AG08396 (cell line): ENCODE measurements at regions not wholly inside any gene's neighbourhood (a gene's known extent, or its start where the extent isn't known, plus 50 kb on each side); places are given as distances from the start of the nearest gene placed in this dataset.
A peak's percentile ranks its signal among the peaks of the same experiment; 100 is the strongest.
"Not testable (repeated sequence)": the region's sequence is repeated elsewhere in the genome, so short reads cannot be mapped to it uniquely, and the experiment has no call there.

Source experiments
- DNase-seq: peaks from one replicate; pipeline ENCODE4 v3.0.0; 2012; ENCODE audit warnings: low spot score, mixed read lengths

- peak; percentile 28 for DNase-seq
Measured at GRCh38 chr14:86796221-86797074, 1196.5 kb downstream of the GALC start.

- no peak for DNase-seq
Measured at GRCh38 chr14:86794689-86795088, 1198.3 kb downstream of the GALC start.

DNA sequence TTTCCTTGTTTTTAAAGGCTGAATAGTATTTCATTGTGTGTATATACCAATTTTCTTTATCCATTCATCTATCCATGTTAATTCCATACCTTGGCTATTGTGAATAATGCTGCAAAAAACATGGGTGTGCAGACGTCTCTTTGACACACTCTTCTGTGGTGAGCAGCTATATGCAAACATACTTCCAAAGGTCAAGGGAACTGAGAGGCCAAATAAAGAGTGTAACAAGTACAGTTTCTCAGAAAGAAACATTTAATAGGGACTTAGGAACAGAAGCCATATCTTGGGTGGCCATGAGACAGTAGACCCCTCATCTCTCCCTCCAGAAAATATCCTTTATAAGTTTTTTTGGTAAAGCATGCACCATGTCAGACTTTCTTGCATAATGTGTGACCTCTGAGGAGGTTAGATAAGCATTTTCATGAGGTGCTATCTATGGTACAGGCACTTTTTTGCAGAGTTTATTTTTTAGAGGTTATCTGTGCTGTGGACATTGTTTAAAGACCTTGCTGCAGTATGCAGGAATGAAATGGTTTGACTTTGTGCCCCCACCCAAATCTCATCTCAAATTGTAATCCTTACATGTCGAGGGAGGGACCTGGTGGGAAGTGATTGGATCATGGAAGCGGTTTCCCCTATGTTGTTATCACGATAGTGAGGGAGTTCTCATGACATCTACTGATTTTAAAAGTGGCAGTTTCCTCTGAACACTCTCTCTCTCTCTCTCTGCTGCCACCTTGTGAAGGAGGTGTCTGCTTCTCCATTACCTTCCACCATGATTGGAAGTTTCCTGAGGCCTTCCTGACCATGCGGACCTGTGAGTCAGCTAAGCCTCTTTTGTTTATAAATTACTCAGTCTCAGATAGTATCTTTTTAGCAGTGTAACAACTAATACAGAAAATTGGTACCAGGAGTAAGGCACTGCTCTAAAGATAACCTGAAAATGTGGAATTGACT is 1202.3 kb downstream of the GALC start:
- no peak for DNase-seq

DNA sequence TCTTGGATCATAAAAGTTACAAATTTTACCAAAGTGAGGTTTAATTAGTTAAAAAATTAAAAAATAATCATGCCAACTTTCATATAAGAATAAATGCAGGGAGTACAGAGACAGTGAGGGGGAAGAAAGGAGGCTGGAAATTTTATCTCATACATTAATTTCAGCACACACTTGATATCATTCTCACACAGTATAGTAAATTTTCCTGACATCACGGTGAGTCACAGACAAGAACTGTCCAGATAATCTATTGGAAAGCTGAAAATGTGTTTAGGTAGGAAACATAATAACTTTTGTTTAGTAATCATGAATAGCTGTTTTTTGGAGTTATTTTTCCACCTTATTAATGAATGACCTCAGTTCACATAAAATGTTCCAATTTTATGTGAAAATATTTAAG is 1204.8 kb downstream of the GALC start:
- no peak for DNase-seq

GRCh38 chr14:86787717-86788116 is 1205.3 kb downstream of the GALC start:
- no peak for DNase-seq

GRCh38 chr14:86782092-86782580 is 1210.8 kb downstream of the GALC start:
- DNase-seq, result no peak

GRCh38 chr14:86780876-86781510 is 1212.0 kb downstream of the GALC start:
- DNase-seq, result no peak

DNA sequence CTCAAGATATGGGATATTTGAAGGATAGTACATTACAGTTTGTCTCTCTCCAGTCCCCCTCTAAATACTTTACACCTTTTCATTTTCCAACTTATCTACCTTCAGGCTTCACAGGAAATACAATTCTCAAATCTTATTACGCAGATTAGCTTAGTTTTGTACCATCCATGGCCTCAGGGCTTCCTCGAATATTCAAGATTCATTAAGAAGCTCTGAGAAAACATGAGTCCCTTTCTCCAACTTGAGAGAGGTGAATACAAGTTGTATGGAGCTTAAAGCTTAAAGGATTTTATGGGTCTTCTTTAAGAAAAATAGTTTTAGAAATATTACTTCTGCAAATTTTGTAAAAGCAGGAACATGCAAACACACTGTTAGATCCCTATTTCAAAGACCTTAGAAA is 1212.5 kb downstream of the GALC start:
- DNase-seq, result no peak

DNA sequence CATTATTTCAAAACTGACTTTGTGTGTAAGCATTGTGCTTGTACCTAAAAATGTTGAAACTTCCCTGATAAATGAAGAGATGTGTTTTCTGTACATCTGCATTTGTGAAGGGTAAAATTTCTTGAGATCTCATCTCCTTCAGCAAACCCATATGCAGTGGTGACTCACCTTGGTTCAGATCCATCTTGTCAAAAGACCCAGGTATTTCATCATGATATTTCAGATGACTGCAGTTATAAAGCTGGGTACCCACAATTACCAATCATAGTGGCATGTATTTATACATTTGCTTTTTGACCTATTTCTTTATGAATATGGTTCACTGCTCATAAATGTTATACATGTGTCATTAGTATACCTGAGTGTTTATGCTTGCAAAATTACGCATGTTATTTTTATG is 1213.6 kb downstream of the GALC start:
- DNase-seq, result no peak

DNA sequence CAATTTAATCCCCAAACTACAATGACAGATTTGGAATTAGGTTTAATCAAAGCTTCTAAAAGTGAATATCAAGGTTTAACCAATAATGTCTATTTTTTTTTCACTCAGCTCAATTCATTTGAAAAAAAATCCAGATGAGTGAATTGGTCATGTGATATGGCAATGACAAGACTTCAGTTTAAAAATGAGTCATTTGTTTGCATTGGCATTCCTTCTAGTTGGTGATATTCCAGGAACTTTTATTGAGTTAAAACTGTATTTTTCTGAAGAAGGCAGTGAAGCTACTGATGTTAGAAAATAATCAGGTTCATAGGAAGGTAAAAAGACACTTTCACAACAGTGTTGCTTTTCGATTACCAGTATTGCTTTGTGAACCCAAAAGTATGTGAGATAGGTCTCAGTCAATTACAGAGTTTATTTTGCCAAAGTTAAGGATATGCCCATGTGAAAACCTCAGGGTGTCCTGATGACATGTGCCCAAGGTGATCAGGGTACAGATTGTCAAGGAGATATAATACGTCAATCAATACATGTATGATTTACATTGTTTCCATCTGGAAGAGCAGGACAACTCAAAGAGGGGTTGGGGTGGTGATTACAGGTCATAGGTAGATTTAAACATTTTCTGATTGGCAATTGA is 1214.9 kb downstream of the GALC start:
- DNase-seq, result peak; percentile 28

DNA sequence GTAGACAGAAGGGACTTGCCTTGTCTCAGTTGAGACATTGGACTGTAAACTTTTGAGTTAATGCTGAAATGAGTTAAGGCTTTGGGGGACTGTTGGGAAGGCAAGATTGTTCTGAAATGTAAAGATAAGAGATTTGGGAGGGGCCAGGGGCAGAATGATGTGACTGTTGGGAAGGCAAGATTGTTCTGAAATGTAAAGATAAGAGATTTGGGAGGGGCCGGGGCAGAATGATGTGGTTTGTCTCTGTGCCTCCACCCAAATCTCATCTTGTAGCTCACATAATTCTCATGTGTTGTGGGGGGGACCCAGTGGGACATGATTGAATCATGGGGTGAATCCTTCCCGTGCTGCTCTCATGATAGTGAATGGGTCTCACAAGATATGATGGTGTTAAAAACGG is 1217.1 kb downstream of the GALC start:
- DNase-seq, result not testable (repeated sequence)

- no peak for DNase-seq
Measured at GRCh38 chr14:86774916-86775315, 1218.1 kb downstream of the GALC start.

- DNase-seq, result no peak
Measured at GRCh38 chr14:86772075-86772474, 1220.9 kb downstream of the GALC start.

DNA sequence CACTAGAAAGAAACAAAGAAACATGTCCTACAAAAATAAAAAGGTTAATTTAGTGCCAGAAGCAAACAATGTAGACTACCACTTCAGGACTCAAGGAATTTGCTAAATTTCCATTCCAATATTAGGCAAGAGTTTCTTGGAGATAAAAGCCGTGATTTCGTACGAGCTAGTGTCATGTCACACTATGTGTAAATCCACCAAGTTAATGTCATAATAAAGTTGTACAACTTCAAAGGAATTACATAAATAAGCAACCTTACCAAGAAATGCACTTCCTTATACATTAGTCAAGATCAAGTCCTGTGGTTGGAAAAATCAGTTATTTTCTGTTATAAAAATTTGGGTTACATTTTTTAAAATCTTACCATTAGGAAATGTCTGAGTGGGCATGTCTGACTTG is 1222.8 kb downstream of the GALC start:
- no peak for DNase-seq

- no peak for DNase-seq
Measured at GRCh38 chr14:86766469-86766868, 1226.5 kb downstream of the GALC start.

DNA sequence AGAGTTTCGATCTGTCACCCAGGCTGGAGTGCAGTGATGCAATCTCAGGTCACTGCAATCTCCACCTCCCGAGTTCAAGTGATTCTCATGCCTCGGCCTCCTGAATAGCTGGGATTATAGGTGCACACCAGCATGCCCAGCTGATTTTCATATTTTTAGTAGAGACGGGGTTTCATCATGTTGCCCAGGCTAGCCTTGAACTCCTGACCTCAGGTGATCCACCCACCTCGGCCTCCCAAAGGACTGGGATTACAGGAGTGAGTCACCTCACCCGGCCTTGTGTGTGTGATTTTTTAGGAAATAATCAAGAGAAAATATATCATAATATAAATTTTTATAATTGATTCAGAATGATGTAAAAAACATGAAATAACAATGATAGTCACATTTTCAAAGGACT is 1231.4 kb downstream of the GALC start:
- DNase-seq, result no peak

- DNase-seq, result no peak
Measured at GRCh38 chr14:86756521-86757190, 1226.7 kb downstream of the FLRT2 start.

DNA sequence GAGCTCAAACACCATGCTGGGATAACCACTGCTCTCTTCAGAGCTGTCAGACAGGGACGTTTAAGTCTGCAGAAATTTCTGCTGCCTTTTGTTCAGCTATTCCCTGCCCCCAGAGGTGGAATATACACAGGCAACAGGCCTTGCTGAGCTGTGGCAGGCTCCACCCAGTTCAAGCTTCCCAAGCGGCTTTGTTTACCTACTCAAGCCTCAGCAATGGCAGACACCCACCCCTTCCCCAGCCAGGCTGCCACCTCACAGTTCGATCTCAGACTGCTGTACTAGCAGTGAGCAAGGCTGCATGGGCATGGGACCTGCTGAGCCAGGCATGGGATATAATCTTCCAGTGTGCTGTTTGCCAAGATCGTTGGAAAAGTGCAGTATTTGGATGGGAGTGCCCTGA is 1220.5 kb downstream of the FLRT2 start:
- not testable (repeated sequence) for DNase-seq

DNA sequence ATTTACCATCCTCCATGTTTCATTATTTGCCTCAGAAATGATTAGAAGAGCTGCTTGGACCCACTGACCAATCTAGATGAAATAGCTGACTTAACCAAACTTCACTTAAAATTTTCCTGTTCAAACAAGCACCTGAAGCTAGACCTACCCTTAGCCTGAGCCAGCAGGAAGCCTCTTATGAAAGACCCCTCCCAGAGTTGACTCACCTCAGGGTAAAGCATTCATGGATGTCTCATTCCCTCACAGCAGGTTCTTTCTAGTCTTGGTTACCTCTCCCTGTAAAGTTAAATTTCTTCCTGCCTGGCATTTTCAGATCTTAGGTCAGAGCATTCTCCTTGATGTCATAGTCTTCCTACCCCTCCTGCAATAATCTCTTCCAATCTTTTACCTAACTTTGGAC is 1209.8 kb downstream of the FLRT2 start:
- DNase-seq, result no peak

DNA sequence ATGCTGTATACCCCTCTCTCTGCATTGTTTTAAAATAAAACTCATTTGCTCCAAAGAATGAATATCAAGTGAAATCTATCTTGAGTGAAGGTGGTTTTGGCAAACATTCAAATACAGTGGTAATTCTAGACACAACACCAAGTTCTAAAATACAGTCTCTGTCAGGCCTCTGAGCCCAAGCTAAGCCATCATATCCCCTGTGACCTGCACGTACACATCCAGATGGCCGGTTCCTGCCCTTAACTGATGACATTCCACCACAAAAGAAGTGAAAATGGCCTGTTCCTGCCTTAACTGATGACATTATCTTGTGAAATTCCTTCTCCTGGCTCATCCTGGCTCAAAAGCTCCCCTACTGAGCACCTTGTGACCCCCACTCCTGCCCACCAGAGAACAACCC is 1201.5 kb downstream of the FLRT2 start:
- not testable (repeated sequence) for DNase-seq

GRCh38 chr14:86723254-86723624 is 1193.3 kb downstream of the FLRT2 start:
- DNase-seq, result no peak
